Smooth muscle cell (in vitro differentiated cells): ENCODE measurements at regions not wholly inside any gene's neighbourhood (a gene's known extent, or its start where the extent isn't known, plus 50 kb on each side); places are given as distances from the start of the nearest gene placed in this dataset.

Source experiments
- DNase-seq: peaks from one replicate; lab custom pipeline; 2025; ENCODE audit not compliant: unreplicated experiment; lab: John Stamatoyannopoulos, UW
- H2AFZ ChIP-seq: fragments of 200-600 bp; sonication (generic); 2 replicates; pipeline ENCODE4 v1.6.0; 2016; ENCODE audit warnings: antibody characterized with exemption, low read depth, mild to moderate bottlenecking
- H3F3A ChIP-seq: fragments of 200-600 bp; sonication (generic); 2 replicates; pipeline ENCODE4 v1.6.0; 2017; ENCODE audit warnings: antibody characterized with exemption, low read depth
- H3K27ac ChIP-seq: fragments of 200-600 bp; sonication (generic); 2 replicates; pipeline ENCODE4 v1.5.1; 2016; ENCODE audit warnings: low read depth, mild to moderate bottlenecking
- H3K27me3 ChIP-seq: fragments of 200-600 bp; sonication (generic); 2 replicates; pipeline ENCODE4 v1.6.1; 2016; ENCODE audit warnings: low read depth, mild to moderate bottlenecking
- H3K36me3 ChIP-seq: fragments of 200-600 bp; sonication (generic); 2 replicates; pipeline ENCODE4 v1.5.1; 2016; ENCODE audit warnings: low read depth
- H3K4me1 ChIP-seq: fragments of 200-600 bp; sonication (generic); 2 replicates; pipeline ENCODE4 v1.5.1; 2016; ENCODE audit warnings: low read depth
- H3K4me2 ChIP-seq: fragments of 200-600 bp; sonication (generic); 2 replicates; pipeline ENCODE4 v1.6.0; 2016; ENCODE audit warnings: mild to moderate bottlenecking
- H3K4me3 ChIP-seq: fragments of 200-600 bp; sonication (generic); 2 replicates; pipeline ENCODE4 v1.5.1; 2016; ENCODE audit warnings: mild to moderate bottlenecking
- H3K79me2 ChIP-seq: fragments of 200-600 bp; sonication (generic); 2 replicates; pipeline ENCODE4 v1.6.0; 2016; ENCODE audit warnings: low read depth, mild to moderate bottlenecking
- H3K9ac ChIP-seq: fragments of 200-600 bp; sonication (generic); 2 replicates; pipeline ENCODE4 v1.6.0; 2016; ENCODE audit warnings: low read depth
- H3K9me3 ChIP-seq: fragments of 200-600 bp; sonication (generic); replicated peaks from 2 replicates; pipeline ENCODE4 v1.5.1; 2016; ENCODE audit warnings: low read depth
- H4K20me1 ChIP-seq: fragments of 200-600 bp; sonication (generic); 2 replicates; pipeline ENCODE4 v1.6.0; 2016; ENCODE audit warnings: low read depth
- WGBS: methylation state at CpG from one replicate; pipeline ENCODE4 v1.1.7; 2016; ENCODE audit warnings: low lambda C conversion rate; 5-methylcytosine and 5-hydroxymethylcytosine counted together
- TF ChIP-seq, protein P1 (sequence below): fragments of 200-600 bp; sonication (generic); IDR thresholded peaks from 2 replicates; pipeline ENCODE4 v1.5.1; 2017; ENCODE audit warnings: borderline replicate concordance, mild to moderate bottlenecking, antibody characterized with exemption; ENCODE audit not compliant: insufficient read depth, poor library complexity, severe bottlenecking

DNA sequence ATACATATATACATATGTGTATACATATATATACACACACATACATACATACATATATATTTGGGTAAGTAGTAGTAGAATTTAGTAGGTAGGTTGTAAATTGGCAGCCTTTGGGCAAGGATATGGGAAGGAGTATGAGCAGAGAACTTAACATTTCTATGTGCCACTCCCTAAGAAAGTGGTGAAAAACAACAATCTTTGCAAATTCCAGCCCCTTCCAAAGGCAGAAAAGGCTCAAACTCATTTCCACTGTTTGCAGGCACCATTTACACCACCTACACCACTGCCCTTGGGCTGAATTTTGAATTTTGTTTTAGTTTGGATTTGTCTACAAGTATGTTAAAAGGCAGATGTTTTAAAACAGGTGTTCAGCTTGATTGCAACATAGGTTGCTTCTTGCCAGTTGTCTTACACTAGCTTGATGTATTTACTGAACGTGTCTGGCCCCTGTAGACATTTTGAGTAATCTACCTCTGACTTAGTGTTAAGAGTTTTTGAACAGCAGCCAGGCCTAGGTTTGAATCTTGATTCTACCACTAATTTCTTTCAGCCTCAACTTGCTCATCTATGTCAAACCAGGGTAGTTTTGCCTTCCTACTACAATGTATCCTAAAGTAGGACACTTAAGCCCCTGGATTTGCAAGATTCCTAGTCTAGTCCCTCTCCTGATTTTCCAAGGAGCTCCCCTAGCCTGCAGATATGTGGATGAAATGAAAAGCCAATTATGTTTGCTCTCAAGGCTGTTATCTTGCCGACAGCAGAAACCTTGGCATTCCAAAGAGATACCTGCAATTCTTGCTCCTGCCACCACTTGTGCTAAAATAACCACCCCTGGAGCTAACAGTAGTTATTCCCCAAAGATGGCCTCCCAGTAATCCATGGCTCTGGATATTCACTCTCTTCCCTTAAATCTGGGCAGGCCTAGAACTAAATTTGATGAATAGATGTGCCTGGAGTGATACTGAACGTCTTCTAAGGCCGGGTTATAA lies 156.2 kb upstream of the SLC44A1 start:
- no peaks in the 10 kb centered on the region for H3K4me1 ChIP-seq
- H3K4me2 ChIP-seq: no peak overlapping the region
- no peaks in the 10 kb centered on the region for H3K9me3 ChIP-seq
- H3K4me3 ChIP-seq: no peak overlapping the region
- TF ChIP-seq, protein P1, sequence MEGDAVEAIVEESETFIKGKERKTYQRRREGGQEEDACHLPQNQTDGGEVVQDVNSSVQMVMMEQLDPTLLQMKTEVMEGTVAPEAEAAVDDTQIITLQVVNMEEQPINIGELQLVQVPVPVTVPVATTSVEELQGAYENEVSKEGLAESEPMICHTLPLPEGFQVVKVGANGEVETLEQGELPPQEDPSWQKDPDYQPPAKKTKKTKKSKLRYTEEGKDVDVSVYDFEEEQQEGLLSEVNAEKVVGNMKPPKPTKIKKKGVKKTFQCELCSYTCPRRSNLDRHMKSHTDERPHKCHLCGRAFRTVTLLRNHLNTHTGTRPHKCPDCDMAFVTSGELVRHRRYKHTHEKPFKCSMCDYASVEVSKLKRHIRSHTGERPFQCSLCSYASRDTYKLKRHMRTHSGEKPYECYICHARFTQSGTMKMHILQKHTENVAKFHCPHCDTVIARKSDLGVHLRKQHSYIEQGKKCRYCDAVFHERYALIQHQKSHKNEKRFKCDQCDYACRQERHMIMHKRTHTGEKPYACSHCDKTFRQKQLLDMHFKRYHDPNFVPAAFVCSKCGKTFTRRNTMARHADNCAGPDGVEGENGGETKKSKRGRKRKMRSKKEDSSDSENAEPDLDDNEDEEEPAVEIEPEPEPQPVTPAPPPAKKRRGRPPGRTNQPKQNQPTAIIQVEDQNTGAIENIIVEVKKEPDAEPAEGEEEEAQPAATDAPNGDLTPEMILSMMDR: no peak
- H3K79me2 ChIP-seq: no peaks in the 10 kb centered on the region
- no peaks in the 10 kb centered on the region for H3K36me3 ChIP-seq
- H3K27ac ChIP-seq: no peak overlapping the region
- H2AFZ ChIP-seq: no peak overlapping the region
- H3K9ac ChIP-seq: no peak overlapping the region
- 67% methylated on average over 4 of the region's 4 CpGs for WGBS
- no peaks in the 10 kb centered on the region for H3F3A ChIP-seq
- H3K27me3 ChIP-seq: no peaks in the 10 kb centered on the region
- DNase-seq: no peak
- no peaks in the 10 kb centered on the region for H4K20me1 ChIP-seq

DNA sequence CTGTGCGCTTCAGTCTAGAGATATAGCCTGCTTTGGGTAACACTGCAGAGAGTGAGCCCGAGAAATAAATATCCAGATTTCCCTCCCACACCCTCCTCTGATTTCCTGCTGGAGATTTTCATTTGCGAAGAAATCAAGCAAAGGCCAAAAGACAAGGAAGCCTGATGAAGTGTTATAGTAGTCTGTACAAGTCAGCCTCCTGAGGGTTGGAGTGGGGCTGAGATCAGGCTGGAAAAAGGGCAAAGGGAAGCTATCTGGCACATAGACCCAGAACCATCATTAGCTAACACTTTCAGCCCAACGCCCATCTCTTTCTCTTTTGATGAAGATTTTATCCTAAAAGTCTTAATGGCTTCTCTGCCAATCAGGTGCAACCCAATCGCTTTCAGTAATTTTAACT lies 154.6 kb upstream of the SLC44A1 start:
- Histone ChIP-seq H3F3A (no peaks in the 10 kb centered on the region), H3K27me3 (no peaks in the 10 kb centered on the region), H3K36me3 (no peaks in the 10 kb centered on the region), H3K4me1 (no peaks in the 10 kb centered on the region), H3K27ac (no peak overlapping the region), H3K4me3 (no peak overlapping the region), H3K4me2 (no peak overlapping the region), H3K9ac (no peak overlapping the region), H3K9me3 (no peaks in the 10 kb centered on the region), H2AFZ (no peak overlapping the region), H4K20me1 (no peaks in the 10 kb centered on the region), H3K79me2 (no peaks in the 10 kb centered on the region)
- TF ChIP-seq, protein P1: no peak
- no peak for DNase-seq
- WGBS: 87% methylated on average over 5 of the region's 5 CpGs

DNA sequence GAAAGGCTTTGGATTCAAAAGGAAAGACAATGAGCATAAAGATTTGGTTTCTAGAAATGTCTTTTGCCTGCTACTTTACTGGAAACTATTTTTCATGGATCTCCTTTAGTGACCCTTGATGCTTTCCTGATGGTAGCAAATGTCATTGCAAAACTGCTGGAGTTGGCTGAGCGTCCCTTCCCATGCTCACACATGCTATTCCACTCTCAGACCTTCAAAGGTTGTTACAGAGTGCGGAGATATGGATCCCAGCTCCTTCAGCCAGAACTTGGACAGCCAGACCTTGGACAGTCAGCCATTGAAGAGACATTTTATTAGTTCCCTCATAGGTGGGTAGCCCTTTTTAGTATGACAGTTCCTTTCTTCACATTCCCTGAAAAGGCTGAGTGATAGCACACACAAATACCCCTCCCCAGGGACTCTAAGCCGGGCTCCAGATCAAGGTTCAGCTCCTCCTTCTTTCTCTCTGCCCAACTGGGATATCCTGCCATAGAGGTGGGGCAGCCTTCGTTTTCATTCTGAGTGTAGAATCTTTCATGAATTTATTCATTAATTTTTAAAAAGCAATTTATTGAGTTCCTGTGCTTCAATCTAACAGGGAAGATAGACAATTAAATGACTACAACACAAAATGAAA lies 153.3 kb upstream of the SLC44A1 start:
- H2AFZ ChIP-seq: no peak overlapping the region
- H3K4me2 ChIP-seq: no peak overlapping the region
- H3K4me3 ChIP-seq: no peak overlapping the region
- H4K20me1 ChIP-seq: no peaks in the 10 kb centered on the region
- no peaks in the 10 kb centered on the region for H3K79me2 ChIP-seq
- H3K9ac ChIP-seq: no peak overlapping the region
- H3K27ac ChIP-seq: no peak overlapping the region
- DNase-seq: no peak
- TF ChIP-seq, protein P1: no peak
- no peaks in the 10 kb centered on the region for H3K36me3 ChIP-seq
- H3K27me3 ChIP-seq: no peaks in the 10 kb centered on the region
- 90% methylated on average over 4 of the region's 4 CpGs for WGBS
- no peaks in the 10 kb centered on the region for H3F3A ChIP-seq
- H3K4me1 ChIP-seq: no peaks in the 10 kb centered on the region
- no peaks in the 10 kb centered on the region for H3K9me3 ChIP-seq
